Stomach smooth muscle (tissue), 2 donors: ENCODE measurements at regions not wholly inside any gene's neighbourhood (a gene's known extent, or its start where the extent isn't known, plus 50 kb on each side); places are given as distances from the start of the nearest gene placed in this dataset.
"Not testable (repeated sequence)": the region's sequence is repeated elsewhere in the genome, so short reads cannot be mapped to it uniquely, and the experiment has no call there.

Source experiments
- H3K27ac ChIP-seq: one replicate; pipeline ENCODE4 v1.7.0; 2013; ENCODE audit warnings: mild to moderate bottlenecking, low read length, inconsistent platforms
- H3K27me3 ChIP-seq, 2 donors: one replicate each; pipeline ENCODE4 v1.7.0; 2013; ENCODE audit warnings: low read length in 2 of 2; ENCODE audit not compliant: insufficient read depth in 2 of 2, control insufficient read depth in 1 of 2
- H3K36me3 ChIP-seq, 2 donors: one replicate each; pipeline ENCODE4 v1.7.0; 2013; ENCODE audit warnings: low read length in 2 of 2; ENCODE audit not compliant: control insufficient read depth in 2 of 2, insufficient read depth in 2 of 2
- H3K4me1 ChIP-seq: one replicate; pipeline ENCODE4 v1.7.0; 2013; ENCODE audit warnings: low read length; ENCODE audit not compliant: control insufficient read depth, insufficient read depth
- H3K4me3 ChIP-seq, 2 donors: one replicate each; pipeline ENCODE4 v1.7.0; 2013; ENCODE audit warnings: low read length in 2 of 2
- H3K9ac ChIP-seq, 2 donors: one replicate each; pipeline ENCODE4 v1.7.0; 2013; ENCODE audit warnings: low read length in 2 of 2, mild to moderate bottlenecking in 1 of 2
- H3K9me3 ChIP-seq, 2 donors: one replicate each; pipeline ENCODE4 v1.7.0; 2013; ENCODE audit warnings: low read length in 2 of 2; ENCODE audit not compliant: control insufficient read depth in 2 of 2
- donor health status: healthy.
- donor health status: Pancreatic carcinoma.

DNA sequence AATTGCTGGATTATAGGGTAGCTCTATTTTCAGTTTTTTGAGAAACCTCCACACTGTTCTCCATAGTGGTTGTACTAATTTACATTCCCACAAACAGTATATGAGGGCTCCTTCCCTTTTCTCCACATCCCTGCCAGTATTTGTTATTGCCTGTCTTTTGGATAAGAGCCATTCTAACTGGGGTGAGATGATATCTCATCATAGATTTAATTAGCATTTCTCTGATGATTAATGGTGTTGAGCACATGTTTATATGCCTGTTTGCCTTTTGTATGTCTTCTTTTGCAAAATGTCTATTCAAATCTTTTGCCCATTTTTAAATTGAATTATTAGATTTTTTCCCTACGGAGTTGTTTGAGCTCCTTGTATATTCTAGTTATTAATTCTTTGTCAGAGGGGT, 385.3 kb downstream of the CCER1 start:
- H3K27ac ChIP-seq: no peak overlapping the region

DNA sequence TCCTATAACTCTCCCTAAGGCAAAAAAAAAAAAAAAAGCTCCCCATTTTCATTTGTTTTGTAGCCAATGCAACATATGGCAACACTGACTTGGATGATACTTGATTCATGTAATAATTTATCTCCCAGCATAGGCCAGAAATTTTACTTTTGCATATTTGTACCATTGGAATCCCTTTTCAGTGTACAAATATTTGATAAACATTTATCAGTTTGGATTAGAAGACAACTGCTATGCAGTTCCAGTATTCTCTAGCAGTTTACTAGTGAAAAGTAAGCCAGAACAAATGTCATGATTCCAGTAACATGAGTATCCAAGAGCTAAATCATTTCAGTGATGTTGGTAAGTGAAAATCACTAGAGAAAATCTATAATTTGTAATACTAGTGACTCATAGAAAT, 392.3 kb downstream of the CCER1 start:
- Histone ChIP-seq H3K9me3 (no peaks in the 10 kb centered on the region), H3K4me3 (no peak overlapping the region), H3K36me3 (no peaks in the 10 kb centered on the region), H3K27ac (no peak overlapping the region), H3K4me1 (no peaks in the 10 kb centered on the region), H3K27me3 (no peaks in the 10 kb centered on the region), H3K9ac (no peak overlapping the region)

More for the DNA sequence above, 385.3 kb downstream of the CCER1 start:
- Histone ChIP-seq H3K36me3 (no peaks in the 10 kb centered on the region), H3K27me3 (no peaks in the 10 kb centered on the region), H3K9me3 (no peaks in the 10 kb centered on the region), H3K9ac (no peak overlapping the region), H3K4me3 (no peak overlapping the region), H3K4me1 (no peaks in the 10 kb centered on the region)

DNA sequence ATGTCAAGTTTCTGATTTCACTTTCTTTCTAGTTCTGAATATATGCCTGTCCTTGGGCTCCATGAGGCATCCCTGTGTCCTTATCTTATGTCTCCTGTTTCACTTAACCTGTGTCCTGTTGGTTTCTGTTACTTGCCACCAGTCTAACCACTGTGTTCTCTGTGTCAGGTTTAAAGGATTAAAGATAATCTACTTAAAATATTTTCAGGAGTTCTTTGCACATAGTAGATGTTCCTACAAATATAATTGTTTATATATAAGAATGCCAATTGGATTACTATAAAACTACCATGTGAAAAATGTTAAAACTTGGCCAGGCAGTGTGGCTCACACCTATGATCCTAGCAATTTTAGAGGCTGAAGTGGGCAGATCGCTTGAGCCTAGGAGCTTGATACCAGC, 406.4 kb downstream of the CCER1 start:
- no peaks in the 10 kb centered on the region for H3K4me1 ChIP-seq
- no peak overlapping the region for H3K27ac ChIP-seq
- no peak overlapping the region for H3K4me3 ChIP-seq
- H3K9ac ChIP-seq: no peak overlapping the region
- no peaks in the 10 kb centered on the region for H3K27me3 ChIP-seq
- no peaks in the 10 kb centered on the region for H3K36me3 ChIP-seq
- no peaks in the 10 kb centered on the region for H3K9me3 ChIP-seq

DNA sequence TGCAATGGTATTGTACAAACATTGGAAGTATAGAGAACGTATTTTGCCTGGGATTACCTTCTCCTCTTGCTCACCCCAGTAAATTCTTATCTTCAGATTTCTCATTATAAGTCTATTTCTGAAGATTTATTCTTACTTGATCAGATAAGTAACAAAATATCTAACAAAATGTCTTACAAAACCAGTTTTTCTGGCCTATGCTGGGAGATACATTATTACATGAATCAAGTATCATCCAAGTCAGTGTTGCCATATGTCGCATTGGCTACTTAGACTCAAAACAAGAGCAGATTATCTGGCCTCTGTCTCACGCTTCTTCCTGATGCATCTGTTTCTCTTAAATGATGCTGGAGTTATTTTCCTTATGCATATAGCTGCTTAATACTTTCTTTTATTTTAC, 408.5 kb downstream of the CCER1 start:
- Histone ChIP-seq H3K27ac (no peak overlapping the region), H3K4me3 (no peak overlapping the region), H3K9me3 (no peaks in the 10 kb centered on the region), H3K36me3 (no peaks in the 10 kb centered on the region), H3K4me1 (no peaks in the 10 kb centered on the region), H3K9ac (no peak overlapping the region), H3K27me3 (no peaks in the 10 kb centered on the region)

DNA sequence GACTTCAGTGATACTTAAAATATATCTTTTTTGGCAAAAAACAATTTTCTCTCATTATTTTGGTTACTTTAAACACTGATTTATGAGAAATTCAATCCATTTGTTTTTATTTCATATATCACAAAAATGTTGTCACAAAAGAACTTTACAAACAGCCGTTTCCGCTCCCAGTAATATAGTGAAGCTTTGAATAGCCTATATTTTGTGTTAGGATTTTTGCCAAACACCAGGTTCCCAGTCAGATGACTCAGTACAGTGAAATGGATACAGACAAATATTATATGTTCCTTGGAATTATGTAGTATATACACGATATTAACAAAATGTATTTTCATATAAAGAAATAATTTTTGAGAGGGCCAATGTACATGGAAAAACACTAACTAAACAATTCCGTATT, 411.1 kb downstream of the CCER1 start:
- H3K36me3 ChIP-seq: no peaks in the 10 kb centered on the region
- H3K27ac ChIP-seq: no peak overlapping the region
- no peaks in the 10 kb centered on the region for H3K9me3 ChIP-seq
- H3K4me3 ChIP-seq: no peak overlapping the region
- H3K4me1 ChIP-seq: no peaks in the 10 kb centered on the region
- no peak overlapping the region for H3K9ac ChIP-seq
- no peaks in the 10 kb centered on the region for H3K27me3 ChIP-seq

DNA sequence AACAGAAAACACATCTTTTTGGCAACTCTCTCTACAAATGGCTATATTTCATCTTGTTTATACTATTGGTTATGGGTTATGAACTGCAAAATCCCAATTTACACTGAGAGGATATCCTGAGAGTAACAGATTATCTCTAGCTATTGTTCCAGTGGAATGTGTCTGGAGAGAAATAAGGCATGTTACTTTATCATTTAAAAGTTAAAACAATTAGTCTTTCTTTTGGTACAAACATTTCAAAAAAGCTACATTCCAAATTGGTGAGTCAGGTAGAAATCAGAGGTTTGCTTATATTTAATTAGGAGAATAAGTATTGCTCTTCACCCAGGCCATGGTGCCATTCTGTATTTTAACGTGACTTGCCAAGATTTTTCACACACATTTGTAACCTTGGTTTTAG, 411.6 kb downstream of the CCER1 start:
- Histone ChIP-seq H3K4me3 (no peak overlapping the region), H3K9ac (no peak overlapping the region)

DNA sequence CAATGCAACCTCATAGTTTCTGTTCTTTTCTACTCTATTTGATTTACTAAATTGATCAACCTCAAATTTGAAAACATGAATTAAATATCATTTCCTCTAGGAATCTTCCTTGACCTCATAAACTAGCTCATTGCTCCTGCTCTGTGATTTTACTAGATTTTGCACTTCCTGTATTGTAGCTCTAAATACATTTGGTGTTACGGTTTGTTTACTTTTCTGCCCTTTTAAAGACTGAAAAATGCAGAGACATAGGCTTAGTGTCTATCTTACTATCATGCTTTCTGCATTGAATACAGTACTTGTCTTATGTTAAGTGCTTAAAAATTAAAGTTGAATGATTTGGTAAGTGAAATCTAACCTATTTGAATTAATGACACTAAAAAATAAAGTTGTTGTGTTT, 412.1 kb downstream of the CCER1 start:
- H3K9ac ChIP-seq, H3K36me3 ChIP-seq, H3K4me1 ChIP-seq, H3K27ac ChIP-seq, H3K27me3 ChIP-seq, H3K9me3 ChIP-seq, H3K4me3 ChIP-seq: not testable (repeated sequence)

More for the DNA sequence above, 411.6 kb downstream of the CCER1 start:
- H3K9me3 ChIP-seq: no peaks in the 10 kb centered on the region
- no peak overlapping the region for H3K27ac ChIP-seq
- H3K4me1 ChIP-seq: no peaks in the 10 kb centered on the region
- no peaks in the 10 kb centered on the region for H3K36me3 ChIP-seq
- no peaks in the 10 kb centered on the region for H3K27me3 ChIP-seq

DNA sequence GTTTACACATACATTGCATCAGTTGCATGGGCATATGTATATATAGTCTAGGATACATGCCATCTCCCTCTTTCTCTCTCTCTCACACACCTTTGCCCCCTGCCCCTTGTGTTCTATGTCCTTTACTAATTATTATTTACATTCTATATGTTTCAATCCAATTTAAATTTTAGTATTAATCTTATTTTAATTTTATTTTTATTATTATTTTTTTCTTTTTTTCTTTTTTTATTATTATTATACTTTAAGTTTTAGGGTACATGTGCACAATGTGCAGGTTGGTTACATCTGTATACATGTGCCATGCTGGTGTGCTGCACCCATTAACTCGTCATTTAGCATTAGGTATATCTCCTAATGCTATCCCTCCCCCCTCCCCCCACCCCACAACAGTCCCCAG, 421.1 kb downstream of the CCER1 start:
- not testable (repeated sequence) for H3K4me1 ChIP-seq, H3K4me3 ChIP-seq, H3K36me3 ChIP-seq, H3K27ac ChIP-seq, H3K27me3 ChIP-seq, H3K9ac ChIP-seq, H3K9me3 ChIP-seq

DNA sequence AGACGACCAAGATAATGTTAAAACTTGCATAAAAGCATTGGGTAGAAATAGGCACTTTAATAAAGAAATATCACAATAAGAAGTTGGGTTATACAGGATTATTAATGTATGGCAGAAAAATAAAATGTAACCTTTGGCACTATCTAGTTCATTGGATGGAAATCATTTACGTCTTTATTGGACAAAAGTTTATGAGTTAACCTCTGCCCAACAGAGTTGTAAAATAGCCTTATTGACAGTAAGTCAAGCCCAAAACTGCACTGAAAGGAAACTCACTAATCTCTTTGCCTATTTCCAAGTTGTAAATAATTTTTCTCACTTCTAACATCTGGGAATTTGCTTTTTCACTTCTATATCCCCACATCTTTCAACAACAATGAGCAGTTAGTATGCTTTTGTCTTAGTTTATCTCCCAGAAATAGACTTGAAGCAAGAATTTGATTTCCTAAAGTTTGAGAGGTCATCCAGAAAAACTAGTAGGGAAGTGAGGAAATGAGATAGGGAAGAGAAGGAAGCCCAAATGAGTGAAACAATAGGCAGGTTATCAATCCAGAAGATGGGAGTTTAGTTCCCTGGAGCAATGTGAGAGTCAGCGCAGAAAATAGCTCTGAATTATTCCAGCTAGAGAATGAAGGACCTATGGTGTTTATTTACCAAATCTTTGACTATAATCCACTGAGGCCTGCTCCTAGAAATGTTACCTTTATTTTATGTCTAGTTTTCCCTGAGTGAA, 434.8 kb downstream of the CCER1 start:
- Histone ChIP-seq H3K9me3 (no peaks in the 10 kb centered on the region), H3K27me3 (no peaks in the 10 kb centered on the region), H3K27ac (no peak overlapping the region), H3K4me3 (no peak overlapping the region), H3K4me1 (no peaks in the 10 kb centered on the region), H3K36me3 (no peaks in the 10 kb centered on the region), H3K9ac (no peak overlapping the region)

DNA sequence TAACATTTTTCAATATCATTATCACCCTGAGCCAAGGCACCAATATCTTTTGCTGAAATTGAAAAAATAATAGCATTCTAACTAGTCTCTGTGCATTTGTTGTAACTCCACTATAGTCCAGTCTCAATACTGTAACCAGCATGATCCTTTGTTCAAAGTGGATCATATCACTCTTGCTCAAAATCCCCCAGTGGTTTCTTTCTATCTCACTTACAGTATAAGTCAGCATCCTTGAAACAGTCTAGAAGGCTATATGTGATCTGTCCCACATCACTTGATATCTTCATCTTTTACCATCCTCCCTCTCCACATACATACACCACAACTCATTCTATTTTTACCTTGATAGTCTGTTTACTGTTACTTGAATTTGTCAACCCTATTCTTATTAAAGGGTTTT, 435.7 kb downstream of the CCER1 start:
- Histone ChIP-seq H3K36me3 (no peaks in the 10 kb centered on the region), H3K9me3 (no peaks in the 10 kb centered on the region), H3K4me1 (no peaks in the 10 kb centered on the region), H3K9ac (no peak overlapping the region), H3K27me3 (no peaks in the 10 kb centered on the region), H3K27ac (no peak overlapping the region), H3K4me3 (no peak overlapping the region)

DNA sequence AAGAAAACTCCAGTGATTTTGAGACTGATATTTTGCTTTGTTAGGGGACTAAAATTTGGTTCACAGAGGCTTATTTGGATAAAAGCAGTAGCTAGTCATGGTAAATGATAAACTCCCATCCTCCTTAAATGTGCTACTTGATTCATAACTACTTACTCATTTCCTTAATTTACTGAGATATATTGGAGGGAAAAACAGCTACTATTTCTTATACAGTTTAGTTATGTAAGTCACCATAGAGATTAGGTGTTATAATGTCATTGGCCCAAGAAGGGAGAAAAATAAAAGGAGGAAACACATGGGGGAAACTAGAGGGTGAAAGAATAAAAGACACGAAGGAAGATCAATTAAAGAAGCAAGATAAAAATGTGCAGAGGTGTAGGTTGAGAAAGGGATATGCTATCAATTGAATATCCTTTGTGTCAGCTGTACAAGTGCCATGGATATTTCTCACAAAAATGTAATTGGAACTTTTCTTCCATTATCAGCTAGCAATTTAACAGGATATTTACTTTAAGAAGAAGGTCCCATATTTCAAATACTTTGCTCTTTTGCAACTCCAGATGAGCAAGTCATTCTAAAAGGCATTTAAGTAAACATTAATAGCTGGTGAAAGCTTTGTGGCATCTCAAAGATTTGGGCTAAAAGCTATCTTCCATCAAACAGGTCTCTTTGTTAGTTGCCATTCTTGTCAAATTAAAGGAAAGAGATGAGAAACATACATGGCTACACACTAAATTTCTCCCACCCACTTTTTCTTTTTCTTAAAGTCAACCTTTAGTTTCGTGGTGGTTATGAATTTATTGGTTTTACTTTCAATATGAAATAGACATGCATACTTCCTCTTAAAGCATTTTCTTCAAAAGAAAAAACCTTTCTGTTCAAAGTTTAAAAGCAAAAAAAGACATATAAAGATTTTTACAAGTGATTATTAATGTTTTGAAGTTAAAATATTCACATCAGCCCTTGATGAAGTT, 439.5 kb downstream of the CCER1 start:
- Histone ChIP-seq H3K4me1 (no peaks in the 10 kb centered on the region), H3K4me3 (no peak overlapping the region), H3K9ac (no peak overlapping the region), H3K36me3 (no peaks in the 10 kb centered on the region), H3K27ac (no peak overlapping the region), H3K27me3 (no peaks in the 10 kb centered on the region), H3K9me3 (no peaks in the 10 kb centered on the region)
